ENCODE measurements at regions not wholly inside any gene's neighbourhood (a gene's known extent, or its start where the extent isn't known, plus 50 kb on each side); places are given as distances from the start of the nearest gene placed in this dataset.

- intact Hi-C loops (cut with micrococcal nuclease): no loop called here
- no peak overlapping the region for H3K4me3 ChIP-seq
- H3K27me3 ChIP-seq (ENCODE audit: control insufficient read depth in 2 of 2, insufficient read depth in 2 of 2, low read length in 2 of 2): no peaks in the 10 kb centered on the region
- ChIA-PET CTCF (ENCODE audit: low intra/inter-chr PET ratio) (no interaction called here), POLR2A (no interaction called here)
- no peaks in the 10 kb centered on the region for H3K79me2 ChIP-seq (ENCODE audit: control insufficient read depth, insufficient read depth, low read length)
- WGBS (ENCODE audit: insufficient coverage, low coverage, missing lambda C conversion rate): 20% methylated on average over 3 of the region's 3 CpGs
- H3K4me1 ChIP-seq (replicated peaks in 1 of 2; ENCODE audit: control insufficient read depth in 2 of 2, insufficient read depth in 2 of 2, low read length in 2 of 2): no peaks in the 10 kb centered on the region
- H2AFZ ChIP-seq (ENCODE audit: low read depth, low read length): peak overlapping the region; percentile 60
- no peaks in the 10 kb centered on the region for H3K9me3 ChIP-seq (replicated peaks; ENCODE audit: control insufficient read depth, insufficient read depth, low read depth, low read length)
- no TSS peak for BruUV-seq (replicated peaks)
- no peaks in the 10 kb centered on the region for H4K20me1 ChIP-seq (replicated peaks; ENCODE audit: control insufficient read depth, insufficient read depth, low read length)
- H3K27ac ChIP-seq (ENCODE audit: extremely low read depth, low read depth, low read length): peak overlapping the region; percentile 14; the same call in 1 of the 3 replicates
- no peak overlapping the region for H3K9ac ChIP-seq (ENCODE audit: insufficient read depth in 1 of 2, low read depth in 2 of 2, low read length in 2 of 2)
- DNase-seq (ENCODE audit: extremely low read depth in 1 of 4, low spot score in 3 of 4) (peak in 3 of 4 experiments; percentile 15 to 39 (median 20)), ATAC-seq (peak; percentile 78), FAIRE-seq (no peak)
- no peaks in the 10 kb centered on the region for H3K36me3 ChIP-seq (ENCODE audit: control insufficient read depth, insufficient read depth, low read length)
- in situ Hi-C loops (cut with MboI): no loop called here
- no peaks in the 10 kb centered on the region for H3K9me1 ChIP-seq (ENCODE audit: control insufficient read depth, insufficient read depth, low read length)
- H3K4me2 ChIP-seq (ENCODE audit: insufficient read depth, low read length): no peak overlapping the region
- TF ChIP-seq RB1 (IDR thresholded peaks at IDR 0.05; ENCODE audit: low read depth) (no peak), MAFF (IDR thresholded peaks at IDR 0.05; ENCODE audit: low read length) (peak; percentile 97), ZHX1 (conservative IDR thresholded peaks at IDR 0.05; ENCODE audit: low read length) (no peak), NFE2 (IDR thresholded peaks at IDR 0.05; ENCODE audit: low read depth) (peak; percentile 93), ARID1B (IDR thresholded peaks at IDR 0.05) (peak; percentile 63), ARNT (IDR thresholded peaks at IDR 0.05) (0 out of 4 replicates have a peak, but pooled peaks of 1 of the 2 experiments have one; percentile 27), NKRF (IDR thresholded peaks at IDR 0.05; ENCODE audit: borderline replicate concordance) (no peak), GTF3C2 (IDR thresholded peaks at IDR 0.05; ENCODE audit: borderline replicate concordance, extremely low read depth, insufficient read length) (no peak), CHAMP1 (IDR thresholded peaks at IDR 0.05) (0 out of 2 replicates have a peak, but pooled peaks have one; percentile 23), NRF1 (conservative IDR thresholded peaks at IDR 0.05 in 1 of 2, IDR thresholded peaks at IDR 0.05 in 1 of 2) (no peak), ZBTB2 (IDR thresholded peaks at IDR 0.05) (0 out of 2 replicates have a peak, but pooled peaks have one; percentile 19)
Observed at GRCh38 chr1:196078691-196079090, 529.5 kb downstream of the KCNT2 start.

All from K562 (cell line).